Stimulated activated CD8-positive, alpha-beta memory T cell treated with anti-CD3 and anti-CD28 coated beads, Interleukin-12 subunit alpha, Interleukin-12 subunit beta, amount 100 ng/mL, for 24 hours (primary cell): ENCODE measurements at regions not wholly inside any gene's neighbourhood (a gene's known extent, or its start where the extent isn't known, plus 50 kb on each side); places are given as distances from the start of the nearest gene placed in this dataset.
"Not testable (repeated sequence)": the region's sequence is repeated elsewhere in the genome, so short reads cannot be mapped to it uniquely, and the experiment has no call there.

Experiments used
- DNase-seq: peaks from one replicate; pipeline ENCODE4 v3.0.0-alpha.2; 2020; ENCODE audit errors: extremely low read depth

GRCh38 chr2:195313962-195314361 is 343.1 kb upstream of the SLC39A10 start:
- DNase-seq, result no peak

GRCh38 chr2:195312662-195313061 is 344.4 kb upstream of the SLC39A10 start:
- no peak for DNase-seq

GRCh38 chr2:195308163-195308562 is 348.9 kb upstream of the SLC39A10 start:
- no peak for DNase-seq

- DNase-seq, result no peak
Observed at GRCh38 chr2:195307751-195308150, 349.3 kb upstream of the SLC39A10 start.

GRCh38 chr2:195304310-195304709 is 352.7 kb upstream of the SLC39A10 start:
- DNase-seq, result no peak

GRCh38 chr2:195300631-195301030 is 356.4 kb upstream of the SLC39A10 start:
- DNase-seq, result no peak

DNA sequence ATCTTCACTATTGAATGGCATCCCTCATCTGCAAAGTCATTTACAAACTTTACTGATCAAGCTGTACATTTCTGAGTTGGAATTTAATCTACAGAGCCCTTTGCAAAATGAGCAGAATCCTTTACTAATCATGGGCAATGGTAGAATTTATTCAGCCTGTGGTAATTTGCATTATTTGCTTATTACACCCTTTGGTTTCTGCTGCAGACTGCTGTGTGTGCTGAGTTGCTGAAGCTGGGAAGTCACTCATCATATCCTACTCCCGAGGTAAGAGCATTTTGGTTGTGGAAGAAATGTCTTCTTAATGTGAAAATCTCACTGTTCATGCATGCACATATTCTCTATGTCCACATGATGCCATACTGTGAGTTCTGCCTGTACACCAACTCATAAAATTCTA is 357.4 kb upstream of the SLC39A10 start:
- DNase-seq, result no peak

- no peak for DNase-seq
Observed at GRCh38 chr2:195296490-195296889, 360.5 kb upstream of the SLC39A10 start.

DNA sequence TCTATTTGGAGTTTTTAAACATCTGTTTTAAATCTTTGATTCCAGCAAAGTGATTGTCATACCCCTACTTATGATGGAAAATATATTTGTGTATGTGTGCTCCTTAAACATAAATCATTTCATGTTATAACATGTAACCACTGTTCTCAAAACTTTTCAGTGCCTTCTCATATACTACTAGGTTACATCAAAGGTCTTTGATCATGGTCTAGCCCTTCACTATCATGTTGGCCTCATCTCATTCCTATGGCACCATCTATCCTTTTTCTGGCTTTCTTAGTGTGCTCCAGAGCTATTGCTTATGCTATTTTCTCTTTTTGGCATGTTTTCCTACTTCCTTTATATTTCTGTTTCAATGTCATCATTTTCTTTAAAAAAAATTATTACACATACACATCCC is 367.9 kb upstream of the SLC39A10 start:
- DNase-seq, result no peak

GRCh38 chr2:195279840-195280427 is 377.1 kb upstream of the SLC39A10 start:
- DNase-seq, result no peak

GRCh38 chr2:195270466-195271039 is 386.5 kb upstream of the SLC39A10 start:
- no peak for DNase-seq

GRCh38 chr2:195269220-195269619 is 387.8 kb upstream of the SLC39A10 start:
- no peak for DNase-seq

DNA sequence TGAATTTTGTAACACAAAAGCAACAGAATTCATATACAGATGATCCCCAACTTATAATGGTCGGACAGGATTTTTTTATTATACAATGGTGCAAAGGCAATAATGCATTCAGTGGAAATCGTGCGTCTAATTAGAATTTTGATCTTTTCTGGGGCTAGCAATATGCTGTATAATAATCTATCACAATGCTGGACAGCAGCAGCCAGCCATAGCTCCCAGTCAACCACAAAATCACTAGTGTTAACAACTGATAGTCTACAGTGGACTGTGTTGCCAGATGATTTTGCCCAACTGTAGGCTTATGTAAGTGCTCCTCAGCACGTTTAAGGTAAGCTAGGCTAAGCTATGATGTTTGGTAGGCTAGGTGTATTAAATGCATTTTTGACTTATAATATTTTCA is 399.0 kb upstream of the SLC39A10 start:
- no peak for DNase-seq

DNA sequence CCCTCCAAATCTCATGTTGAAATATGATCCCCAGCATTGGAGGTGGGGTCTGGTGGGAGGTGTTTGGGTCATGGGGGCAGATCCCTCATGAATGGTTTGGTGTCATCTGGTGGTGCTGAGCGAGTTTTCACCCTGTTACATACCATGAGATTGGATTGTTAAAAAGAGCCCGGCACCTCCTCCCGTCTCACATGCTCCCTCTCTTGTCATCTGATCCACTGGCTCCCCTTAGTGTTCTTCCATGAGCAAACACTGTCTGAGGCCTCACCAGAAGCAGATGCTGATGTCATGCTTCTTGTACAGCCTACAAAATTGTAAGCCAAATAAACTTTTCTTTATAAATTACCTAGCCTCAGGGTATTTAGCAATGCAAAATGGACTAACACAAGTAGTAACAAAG is 405.0 kb upstream of the SLC39A10 start:
- DNase-seq, result no peak

- no peak for DNase-seq
Observed at GRCh38 chr2:195251214-195251613, 405.8 kb upstream of the SLC39A10 start.

DNA sequence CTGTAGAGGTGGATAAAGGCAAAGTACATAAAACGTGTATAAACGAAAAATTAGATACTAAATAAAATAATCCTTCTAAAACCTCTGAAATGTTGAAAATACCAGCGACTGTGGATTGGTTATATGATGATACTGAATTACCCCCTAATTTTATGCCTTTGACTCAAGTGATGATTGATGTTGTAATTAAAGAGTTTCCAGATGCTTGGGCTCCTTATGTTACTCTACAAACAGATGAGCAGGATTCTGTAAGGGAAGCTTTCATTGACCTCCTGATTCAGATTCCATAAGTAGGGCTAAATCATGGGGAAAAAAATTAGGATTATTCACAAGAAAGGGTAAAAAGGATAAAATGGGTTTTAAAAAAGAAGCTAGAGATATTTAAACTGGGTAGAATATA is 418.2 kb upstream of the SLC39A10 start:
- DNase-seq, result no peak

DNA sequence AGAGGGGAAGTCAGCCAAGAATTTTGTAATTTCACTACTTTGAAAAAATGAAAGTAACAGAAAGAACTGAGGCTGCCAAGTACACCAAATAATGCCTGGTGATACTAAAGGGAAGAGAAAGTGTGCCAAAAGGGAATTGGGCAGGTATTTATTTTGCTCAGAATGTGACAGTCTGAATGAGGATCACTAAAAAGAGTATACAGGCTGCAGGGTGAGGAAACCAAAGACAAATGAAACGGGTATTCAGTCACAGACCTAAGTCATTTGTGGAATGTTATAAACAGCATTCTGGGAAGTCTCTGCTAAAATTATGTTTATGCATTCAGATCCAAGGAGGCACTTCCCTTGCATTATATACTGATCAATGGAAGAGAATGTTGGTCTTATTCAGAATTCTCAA is 418.6 kb upstream of the SLC39A10 start:
- no peak for DNase-seq

DNA sequence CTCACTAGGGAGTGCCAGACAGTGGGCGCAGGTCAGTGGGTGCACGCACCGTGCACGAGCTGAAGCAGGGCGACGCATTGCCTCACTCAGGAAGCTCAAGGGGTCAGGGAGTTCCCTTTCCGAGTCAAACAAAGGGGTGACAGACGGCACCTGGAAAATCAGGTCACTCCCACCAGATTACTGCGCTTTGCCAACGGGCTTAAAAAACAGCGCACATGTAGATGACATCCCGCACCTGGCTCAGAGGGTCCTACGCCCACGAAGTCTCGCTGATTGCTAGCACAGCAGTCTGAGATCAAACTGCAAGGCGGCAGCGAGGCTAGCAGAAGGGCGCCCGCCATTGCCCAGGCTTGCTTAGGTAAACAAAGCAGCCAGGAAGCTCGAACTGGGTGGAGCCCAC is 428.5 kb upstream of the SLC39A10 start:
- DNase-seq, result not testable (repeated sequence)

- no peak for DNase-seq
Observed at GRCh38 chr2:195214072-195214471, 443.0 kb upstream of the SLC39A10 start.

DNA sequence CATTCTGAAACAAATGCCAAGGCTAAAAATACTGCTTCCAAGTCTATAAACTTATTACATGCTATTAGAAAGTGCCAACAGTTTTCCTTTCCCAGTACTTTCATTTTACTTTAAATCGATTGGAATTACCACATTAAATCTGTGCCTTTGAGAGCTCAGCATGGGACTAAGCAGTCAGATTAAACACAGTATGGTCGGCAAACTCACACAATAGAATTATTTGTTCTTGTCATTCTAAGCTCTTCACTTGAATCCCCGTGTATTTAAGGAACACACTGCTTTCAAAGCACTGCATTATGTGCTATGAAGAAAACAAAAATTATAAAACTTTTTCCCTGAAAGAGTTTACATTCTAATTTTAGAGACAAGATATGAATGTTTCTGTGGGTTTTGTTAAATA is 444.4 kb upstream of the SLC39A10 start:
- no peak for DNase-seq

DNA sequence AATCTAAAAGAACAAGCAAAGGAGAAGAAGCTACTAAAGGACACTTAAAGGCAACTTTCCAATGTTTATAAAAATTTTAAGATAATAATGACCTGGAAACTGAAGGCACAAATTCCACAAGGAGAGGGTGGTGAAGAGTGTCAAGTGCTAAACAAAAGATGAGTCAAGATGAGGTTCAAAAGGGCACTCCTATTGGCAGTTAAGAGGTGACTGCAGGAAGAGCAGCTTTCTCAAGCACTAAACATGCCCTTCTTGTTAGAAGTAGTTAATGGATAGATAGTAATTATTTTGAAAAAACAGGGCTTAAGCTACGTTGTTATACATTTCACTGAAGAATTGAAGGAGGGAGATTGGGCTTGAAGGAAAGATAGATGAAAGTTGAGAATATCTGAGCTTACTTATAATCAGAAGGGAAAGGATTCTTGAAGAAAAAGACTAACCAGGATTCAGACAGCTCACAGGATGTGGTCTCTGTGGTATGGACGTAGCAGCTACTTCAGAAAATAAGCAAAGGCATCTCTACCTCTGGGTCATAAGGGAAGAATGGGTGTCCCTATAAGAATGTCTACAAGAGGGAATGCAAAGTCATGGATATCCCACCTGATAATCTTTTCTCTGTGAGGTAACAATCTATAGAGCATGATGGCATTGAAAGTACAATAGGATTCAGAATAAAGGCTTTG is 454.7 kb upstream of the SLC39A10 start:
- no peak for DNase-seq

GRCh38 chr2:195199864-195200263 is 457.2 kb upstream of the SLC39A10 start:
- DNase-seq, result no peak

GRCh38 chr2:195181059-195181705 is 475.8 kb upstream of the SLC39A10 start:
- no peak for DNase-seq
